Tibial artery (tissue), 4 donors: ENCODE measurements at regions not wholly inside any gene's neighbourhood (a gene's known extent, or its start where the extent isn't known, plus 50 kb on each side); places are given as distances from the start of the nearest gene placed in this dataset.

ENCODE experiments used
- DNase-seq, 2 donors: peaks; one replicate each; pipeline ENCODE4 v3.0.0-alpha.2; 2019
- H3K27ac ChIP-seq, 2 donors: fragments of 200-600 bp; sonication (generic) in 1 of 2; 1 replicate in 1 of 2; 2 replicates in 1 of 2; pipeline ENCODE4 v1.5.1; 2018 to 2019; ENCODE audit warnings: mild to moderate bottlenecking in 1 of 2
- H3K27me3 ChIP-seq, 2 donors: fragments of 200-600 bp; sonication (generic) in 1 of 2; one replicate each; pipeline versions ENCODE4 v1.5.1 to v1.6.0; 2016 to 2019
- H3K36me3 ChIP-seq, 3 donors: fragments of 200-600 bp; sonication (generic) in 2 of 3; one replicate each; pipeline ENCODE4 v1.5.1; 2016 to 2019; ENCODE audit warnings: mild to moderate bottlenecking in 2 of 3
- H3K4me1 ChIP-seq, 4 donors: fragments of 200-600 bp; sonication (generic) in 2 of 4; 1 replicate in 3 of 4; 2 replicates in 1 of 4; pipeline ENCODE4 v1.5.1; 2016 to 2019
- H3K4me3 ChIP-seq, 2 donors: fragments of 200-600 bp; sonication (generic) in 1 of 2; 1 replicate in 1 of 2; 2 replicates in 1 of 2; pipeline ENCODE4 v1.5.1; 2018 to 2019; ENCODE audit warnings: mild to moderate bottlenecking in 2 of 2
- H3K9me3 ChIP-seq, 3 donors: fragments of 200-600 bp; sonication (generic) in 1 of 3; one replicate each; pipeline ENCODE4 v1.5.1; 2016 to 2019
- CTCF ChIP-seq, 2 experiments: fragments of 200-600 bp in 1 of 2; fragments of 450-650 bp in 1 of 2; IDR thresholded peaks; one replicate each; pipeline ENCODE4 v1.5.1; 2017 to 2019; ENCODE audit warnings: antibody characterized with exemption in 2 of 2, mild to moderate bottlenecking in 1 of 2, moderate library complexity in 1 of 2
- intact Hi-C: fragments of 100-400 bp; cut with DNase I; formaldehyde crosslinking; loops from one replicate; pipeline ENCODE4 v1.15.0; 2023; ENCODE audit warnings: low total_unique reads

- DNase-seq: no peak
- Histone ChIP-seq H3K36me3 (no peaks in the 10 kb centered on the region), H3K27ac (no peak overlapping the region), H3K4me1 (no peaks in the 10 kb centered on the region), H3K27me3 (peaks cover 0 to 10% of the 10 kb centered on the region in 2 donors), H3K9me3 (no peaks in the 10 kb centered on the region), H3K4me3 (no peak overlapping the region)
- no peak for TF ChIP-seq CTCF (IDR thresholded peaks at IDR 0.05)
- intact Hi-C loops: no loop called here
Measured at GRCh38 chr5:1703352-1704050, 96.1 kb downstream of the MRPL36 start.

- no peak for DNase-seq
- peaks cover 0 to under 1% of the 10 kb centered on the region in 2 donors for H3K27me3 ChIP-seq
- intact Hi-C loops: no loop called here
Measured at GRCh38 chr5:1702318-1702717, 97.3 kb downstream of the MRPL36 start.

GRCh38 chr5:1701884-1702283 is 97.8 kb downstream of the MRPL36 start:
- intact Hi-C loops: no loop called here
- TF ChIP-seq CTCF (IDR thresholded peaks at IDR 0.05): no peak
- DNase-seq: no peak
- no peaks in the 10 kb centered on the region for H3K4me1 ChIP-seq
- no peaks in the 10 kb centered on the region for H3K27me3 ChIP-seq
- no peaks in the 10 kb centered on the region for H3K36me3 ChIP-seq
- no peaks in the 10 kb centered on the region for H3K9me3 ChIP-seq
- H3K27ac ChIP-seq: no peak overlapping the region
- no peak overlapping the region for H3K4me3 ChIP-seq

More at GRCh38 chr5:1702318-1702717, 97.3 kb downstream of the MRPL36 start:
- Histone ChIP-seq H3K9me3 (no peaks in the 10 kb centered on the region), H3K36me3 (no peaks in the 10 kb centered on the region), H3K4me3 (no peak overlapping the region), H3K4me1 (no peaks in the 10 kb centered on the region), H3K27ac (no peak overlapping the region)
- no peak for TF ChIP-seq CTCF (IDR thresholded peaks at IDR 0.05)

GRCh38 chr5:1701216-1701864 is 98.3 kb downstream of the MRPL36 start:
- no peaks in the 10 kb centered on the region for H3K27me3 ChIP-seq
- DNase-seq: no peak
- TF ChIP-seq CTCF (IDR thresholded peaks at IDR 0.05): no peak
- H3K4me1 ChIP-seq: no peaks in the 10 kb centered on the region
- H3K36me3 ChIP-seq: no peaks in the 10 kb centered on the region
- intact Hi-C loops: no loop called here
- no peak overlapping the region for H3K4me3 ChIP-seq
- H3K27ac ChIP-seq: no peak overlapping the region
- H3K9me3 ChIP-seq: no peaks in the 10 kb centered on the region

- Histone ChIP-seq H3K9me3 (no peaks in the 10 kb centered on the region), H3K36me3 (no peaks in the 10 kb centered on the region), H3K4me1 (no peaks in the 10 kb centered on the region), H3K4me3 (no peak overlapping the region), H3K27me3 (no peaks in the 10 kb centered on the region), H3K27ac (no peak overlapping the region)
- no peak for DNase-seq
- TF ChIP-seq CTCF (IDR thresholded peaks at IDR 0.05): no peak
- intact Hi-C loops: no loop called here
Measured at GRCh38 chr5:1699394-1699793, 100.2 kb downstream of the MRPL36 start.
